Mucosa of stomach (tissue), 1 donor: ENCODE measurements at regions not wholly inside any gene's neighbourhood (a gene's known extent, or its start where the extent isn't known, plus 50 kb on each side); places are given as distances from the start of the nearest gene placed in this dataset.

Experiments used
- H3K27me3 ChIP-seq: one replicate; pipeline ENCODE4 v1.7.0; 2013; ENCODE audit warnings: mild to moderate bottlenecking, low read length; ENCODE audit not compliant: control insufficient read depth, insufficient read depth
- H3K36me3 ChIP-seq: one replicate; pipeline ENCODE4 v1.7.0; 2013; ENCODE audit warnings: low read length; ENCODE audit not compliant: control insufficient read depth, insufficient read depth
- H3K4me1 ChIP-seq: one replicate; pipeline ENCODE4 v1.7.0; 2013; ENCODE audit warnings: mild to moderate bottlenecking, low read length; ENCODE audit not compliant: control insufficient read depth, insufficient read depth
- H3K4me3 ChIP-seq: one replicate; pipeline ENCODE4 v1.7.0; 2013; ENCODE audit warnings: low read length
- H3K9ac ChIP-seq: one replicate; pipeline ENCODE4 v1.7.0; 2013; ENCODE audit warnings: mild to moderate bottlenecking, low read length, moderate library complexity
- H3K9me3 ChIP-seq: one replicate; pipeline ENCODE4 v1.7.0; 2013; ENCODE audit warnings: mild to moderate bottlenecking, low read length, moderate library complexity; ENCODE audit not compliant: control insufficient read depth
- donor health status: Pancreatic carcinoma.

- Histone ChIP-seq H3K36me3 (no peaks in the 10 kb centered on the region), H3K4me1 (no peaks in the 10 kb centered on the region), H3K9ac (no peak overlapping the region), H3K4me3 (no peak overlapping the region), H3K27me3 (no peaks in the 10 kb centered on the region), H3K9me3 (no peaks in the 10 kb centered on the region)
Measured at GRCh38 chr21:16194788-16195537, 465.2 kb downstream of the USP25 start.

GRCh38 chr21:16195538-16195910 lies 465.7 kb downstream of the USP25 start:
- no peak overlapping the region for H3K9ac ChIP-seq
- H3K4me3 ChIP-seq: no peak overlapping the region
- H3K4me1 ChIP-seq: no peaks in the 10 kb centered on the region
- no peaks in the 10 kb centered on the region for H3K27me3 ChIP-seq
- H3K9me3 ChIP-seq: no peaks in the 10 kb centered on the region
- no peaks in the 10 kb centered on the region for H3K36me3 ChIP-seq

DNA sequence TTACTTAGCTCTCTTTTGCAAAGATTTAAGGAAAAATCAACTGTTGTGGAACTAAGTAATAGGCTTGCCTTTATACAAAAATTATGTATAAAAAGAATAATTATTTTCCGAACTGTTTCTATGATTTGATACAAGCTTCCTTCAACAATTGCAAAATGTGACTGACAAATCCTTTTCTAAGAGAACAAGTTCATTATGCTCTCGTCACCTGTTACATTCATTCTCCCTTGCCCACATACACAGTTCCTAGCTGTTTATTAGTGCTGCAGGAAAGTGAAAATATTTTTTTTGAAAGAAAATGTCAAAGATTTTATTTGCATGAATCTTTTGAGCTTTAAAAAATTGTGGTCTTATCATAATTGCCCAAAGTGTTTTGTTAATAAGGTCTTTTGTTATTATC lies 466.2 kb downstream of the USP25 start:
- Histone ChIP-seq H3K4me3 (no peak overlapping the region), H3K27me3 (no peaks in the 10 kb centered on the region), H3K9me3 (no peaks in the 10 kb centered on the region), H3K36me3 (no peaks in the 10 kb centered on the region), H3K9ac (no peak overlapping the region), H3K4me1 (no peaks in the 10 kb centered on the region)

DNA sequence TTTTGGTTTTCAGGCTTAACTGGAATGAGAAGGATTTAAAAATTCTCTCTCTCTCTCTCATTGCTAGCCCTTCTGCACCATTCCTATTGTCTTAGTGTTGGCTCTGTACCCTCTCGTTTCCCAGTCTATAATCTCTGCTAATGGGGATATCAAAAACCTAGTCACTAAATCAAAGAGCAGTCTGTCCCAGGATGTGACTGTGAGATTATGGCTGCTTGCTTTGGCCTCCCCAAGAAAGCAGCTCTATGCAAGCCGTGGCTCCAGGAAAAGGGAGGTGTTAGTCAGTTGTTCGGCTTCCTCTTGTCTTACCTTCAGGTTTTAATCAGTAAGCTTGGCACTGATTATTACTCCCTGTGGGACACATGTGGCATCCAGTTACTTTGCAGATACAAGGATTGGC lies 468.8 kb downstream of the USP25 start:
- H3K36me3 ChIP-seq: no peaks in the 10 kb centered on the region
- no peak overlapping the region for H3K9ac ChIP-seq
- no peak overlapping the region for H3K4me3 ChIP-seq
- no peaks in the 10 kb centered on the region for H3K9me3 ChIP-seq
- no peaks in the 10 kb centered on the region for H3K4me1 ChIP-seq
- no peaks in the 10 kb centered on the region for H3K27me3 ChIP-seq

DNA sequence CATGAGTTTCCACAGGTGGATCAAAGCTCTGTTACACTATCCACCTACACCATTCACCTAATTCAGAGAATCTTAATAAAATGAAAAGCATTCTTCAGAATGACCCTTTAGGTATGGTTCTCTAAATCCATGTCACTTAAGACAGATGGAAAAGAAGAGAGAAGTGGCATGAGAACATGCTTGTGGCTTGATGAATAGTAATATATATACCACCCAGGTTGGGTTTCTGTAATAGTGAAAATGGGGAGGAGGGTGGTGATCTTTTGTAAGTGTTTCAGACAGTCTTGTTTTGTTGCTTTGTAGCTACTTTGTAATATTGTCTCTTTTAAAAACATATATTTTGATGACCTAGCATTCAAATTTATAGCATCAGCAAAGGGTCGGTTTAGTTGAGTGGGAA lies 469.8 kb downstream of the USP25 start:
- Histone ChIP-seq H3K27me3 (no peaks in the 10 kb centered on the region), H3K4me3 (no peak overlapping the region), H3K9me3 (no peaks in the 10 kb centered on the region), H3K9ac (no peak overlapping the region), H3K4me1 (no peaks in the 10 kb centered on the region), H3K36me3 (no peaks in the 10 kb centered on the region)

- H3K4me1 ChIP-seq: no peaks in the 10 kb centered on the region
- no peaks in the 10 kb centered on the region for H3K9me3 ChIP-seq
- H3K27me3 ChIP-seq: no peaks in the 10 kb centered on the region
- H3K9ac ChIP-seq: no peak overlapping the region
- H3K36me3 ChIP-seq: no peaks in the 10 kb centered on the region
- H3K4me3 ChIP-seq: no peak overlapping the region
Measured at GRCh38 chr21:16201718-16202117, 471.9 kb downstream of the USP25 start.

- H3K27me3 ChIP-seq: no peaks in the 10 kb centered on the region
- H3K36me3 ChIP-seq: no peaks in the 10 kb centered on the region
- no peaks in the 10 kb centered on the region for H3K9me3 ChIP-seq
- H3K4me1 ChIP-seq: no peaks in the 10 kb centered on the region
- H3K9ac ChIP-seq: no peak overlapping the region
- H3K4me3 ChIP-seq: no peak overlapping the region
Measured at GRCh38 chr21:16205527-16205926, 475.7 kb downstream of the USP25 start.

DNA sequence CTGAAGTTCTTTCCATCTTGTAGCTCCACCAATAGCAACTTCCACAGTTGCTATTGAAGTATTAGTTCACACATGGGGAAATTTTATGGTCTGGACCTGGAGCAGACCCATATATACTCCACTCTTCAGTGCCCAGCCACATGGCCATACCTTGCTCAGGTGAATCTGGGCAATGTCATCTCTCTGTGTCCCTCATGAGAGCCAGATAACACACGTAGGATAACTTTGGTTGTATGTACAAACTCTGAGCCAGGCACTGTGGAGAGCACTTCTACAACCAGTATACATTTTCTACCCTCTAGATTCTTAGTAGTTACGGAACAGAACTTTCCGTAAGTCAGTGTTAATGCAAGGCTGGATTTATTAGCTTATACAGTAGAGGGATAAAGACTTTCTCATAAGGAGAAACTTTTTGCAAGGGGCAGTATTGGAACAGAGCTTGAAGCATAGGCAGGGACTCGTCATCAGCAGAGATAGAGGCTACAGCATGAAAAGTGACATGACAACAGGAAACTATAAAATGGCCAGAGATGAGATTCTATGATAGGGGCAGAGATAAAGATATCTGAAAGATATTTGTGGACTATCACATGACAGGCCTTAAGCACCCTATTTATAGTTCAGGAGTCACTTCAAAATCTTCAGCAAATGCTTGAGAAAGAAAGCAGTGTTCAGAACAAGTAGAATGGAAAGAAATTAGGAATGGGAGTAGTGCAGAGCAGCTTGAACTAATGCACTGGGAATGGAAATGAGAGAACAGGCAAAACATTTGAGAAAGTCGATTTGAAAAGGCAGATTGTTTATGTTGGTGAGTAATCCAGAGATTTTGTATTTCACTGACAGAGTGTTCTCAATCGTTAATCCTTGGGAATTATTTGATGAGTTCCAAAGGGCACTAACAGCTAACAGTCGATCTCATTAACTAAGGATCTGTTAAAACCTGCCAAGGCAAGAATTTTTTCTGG lies 481.8 kb downstream of the USP25 start:
- no peaks in the 10 kb centered on the region for H3K27me3 ChIP-seq
- no peak overlapping the region for H3K9ac ChIP-seq
- no peaks in the 10 kb centered on the region for H3K36me3 ChIP-seq
- no peaks in the 10 kb centered on the region for H3K4me1 ChIP-seq
- H3K9me3 ChIP-seq: no peaks in the 10 kb centered on the region
- H3K4me3 ChIP-seq: no peak overlapping the region

GRCh38 chr21:16213518-16213917 lies 483.7 kb downstream of the USP25 start:
- Histone ChIP-seq H3K4me3 (no peak overlapping the region), H3K36me3 (no peaks in the 10 kb centered on the region), H3K9ac (no peak overlapping the region)

DNA sequence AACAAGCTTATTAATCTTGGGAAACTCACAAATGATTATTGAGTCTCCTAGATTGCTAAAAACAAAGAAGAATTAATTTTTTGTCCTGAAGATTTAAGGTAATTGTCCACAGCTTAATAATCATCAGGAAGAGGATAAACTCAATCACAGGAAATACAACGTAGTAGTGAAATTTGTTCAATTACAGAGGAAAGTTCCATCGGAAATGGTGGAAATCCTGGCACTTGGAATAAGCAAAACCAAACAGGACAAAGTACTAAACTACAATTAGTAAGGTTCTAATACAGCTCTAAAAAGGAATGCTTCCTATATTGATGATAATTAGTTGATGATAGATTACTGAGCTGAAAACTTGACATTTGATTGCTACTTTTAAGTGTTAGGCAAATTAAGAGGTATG lies 485.4 kb downstream of the USP25 start:
- Histone ChIP-seq H3K27me3 (no peaks in the 10 kb centered on the region), H3K36me3 (no peaks in the 10 kb centered on the region), H3K9me3 (no peaks in the 10 kb centered on the region), H3K4me1 (no peaks in the 10 kb centered on the region), H3K9ac (no peak overlapping the region), H3K4me3 (no peak overlapping the region)

More at GRCh38 chr21:16213518-16213917, 483.7 kb downstream of the USP25 start:
- Histone ChIP-seq H3K4me1 (no peaks in the 10 kb centered on the region), H3K9me3 (no peaks in the 10 kb centered on the region), H3K27me3 (no peaks in the 10 kb centered on the region)

DNA sequence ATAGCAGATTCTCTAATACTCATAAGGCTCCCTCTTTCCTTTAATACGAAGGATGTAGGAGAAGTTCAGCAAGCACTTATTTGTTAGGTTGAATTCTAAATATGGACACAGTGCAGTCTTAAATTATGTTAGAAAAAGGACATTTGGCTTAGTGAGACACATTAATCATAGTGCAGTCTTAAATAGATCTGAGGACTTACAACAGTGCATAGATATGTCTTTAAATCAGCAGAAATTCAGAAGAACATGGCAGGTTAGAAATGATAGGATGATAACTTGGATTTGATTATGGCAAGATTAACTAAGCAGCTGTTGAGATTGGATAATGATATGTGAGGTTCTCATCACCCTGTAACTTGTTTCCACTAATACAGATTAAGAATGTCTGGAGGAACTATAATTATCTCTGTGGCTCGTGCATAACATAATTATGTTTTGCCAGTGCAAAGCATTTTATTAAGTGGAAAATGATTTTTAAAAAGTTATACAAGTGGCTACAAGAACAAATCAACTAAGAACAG lies 485.9 kb downstream of the USP25 start:
- H3K4me1 ChIP-seq: no peaks in the 10 kb centered on the region
- H3K4me3 ChIP-seq: no peak overlapping the region
- H3K27me3 ChIP-seq: no peaks in the 10 kb centered on the region
- H3K9me3 ChIP-seq: no peaks in the 10 kb centered on the region
- no peaks in the 10 kb centered on the region for H3K36me3 ChIP-seq
- H3K9ac ChIP-seq: no peak overlapping the region

DNA sequence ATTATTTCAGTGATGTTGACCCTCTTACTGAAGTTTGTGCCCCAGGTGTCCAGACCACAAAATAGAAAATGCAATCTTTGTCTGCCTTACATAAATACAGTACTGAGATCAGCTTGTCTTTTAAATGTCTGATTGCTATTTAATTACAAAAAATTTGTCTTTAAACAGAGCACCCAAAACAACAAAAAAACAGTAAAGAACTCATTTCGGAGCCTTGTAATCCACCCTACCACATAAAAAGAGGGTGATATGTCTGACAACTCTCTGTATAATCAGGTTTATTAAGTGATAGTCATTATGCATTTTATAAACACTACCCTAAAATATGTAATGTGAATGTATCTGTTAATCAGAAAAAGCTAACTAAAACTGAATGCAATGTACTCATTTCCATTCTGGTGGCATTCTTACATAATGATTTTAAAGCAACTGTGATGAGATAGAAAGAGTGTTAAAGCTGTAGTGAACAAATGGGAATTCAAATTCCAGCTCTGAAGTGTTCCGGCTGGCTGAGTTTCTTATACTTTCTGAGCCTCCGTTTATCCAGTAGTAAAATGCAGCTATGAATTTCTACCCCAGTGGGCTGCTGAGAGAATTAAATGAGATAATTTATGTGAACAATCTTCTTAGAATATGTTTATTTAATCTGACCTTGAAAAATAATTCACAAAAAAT lies 486.6 kb downstream of the USP25 start:
- Histone ChIP-seq H3K4me1 (no peaks in the 10 kb centered on the region), H3K4me3 (no peak overlapping the region), H3K27me3 (no peaks in the 10 kb centered on the region), H3K9ac (no peak overlapping the region), H3K36me3 (no peaks in the 10 kb centered on the region), H3K9me3 (no peaks in the 10 kb centered on the region)
